CD4-positive, alpha-beta T cell treated with Interleukin-12 subunit alpha and Interleukin-12 subunit beta, for 1 hour (primary cell): ENCODE measurements at regions not wholly inside any gene's neighbourhood (a gene's known extent, or its start where the extent isn't known, plus 50 kb on each side); places are given as distances from the start of the nearest gene placed in this dataset.
"Not testable (repeated sequence)": the region's sequence is repeated elsewhere in the genome, so short reads cannot be mapped to it uniquely, and the experiment has no call there.

Source experiments
- DNase-seq: peaks from one replicate; pipeline ENCODE4 v3.0.0-alpha.2; 2020

DNA sequence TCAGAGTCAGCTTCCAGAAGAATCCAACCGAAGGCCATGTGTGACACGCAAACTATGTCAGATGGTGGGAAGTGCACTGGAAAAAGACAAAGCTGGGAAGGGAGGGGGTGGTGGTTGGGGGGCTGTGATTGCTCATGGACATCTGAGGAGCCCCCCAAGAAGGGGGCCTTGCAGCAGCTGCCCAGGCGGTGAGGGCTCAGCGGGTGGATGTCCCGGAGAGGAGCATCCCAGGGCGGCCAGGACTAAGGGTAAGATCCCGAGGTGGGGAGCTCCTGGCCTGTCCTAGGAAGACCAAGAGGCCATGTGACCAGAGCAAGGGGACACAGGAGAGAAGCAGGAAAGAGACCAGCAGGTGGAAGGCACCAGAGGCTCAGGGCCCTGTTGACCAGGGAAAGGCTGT lies 299.5 kb downstream of the PREX1 start:
- DNase-seq = no peak

DNA sequence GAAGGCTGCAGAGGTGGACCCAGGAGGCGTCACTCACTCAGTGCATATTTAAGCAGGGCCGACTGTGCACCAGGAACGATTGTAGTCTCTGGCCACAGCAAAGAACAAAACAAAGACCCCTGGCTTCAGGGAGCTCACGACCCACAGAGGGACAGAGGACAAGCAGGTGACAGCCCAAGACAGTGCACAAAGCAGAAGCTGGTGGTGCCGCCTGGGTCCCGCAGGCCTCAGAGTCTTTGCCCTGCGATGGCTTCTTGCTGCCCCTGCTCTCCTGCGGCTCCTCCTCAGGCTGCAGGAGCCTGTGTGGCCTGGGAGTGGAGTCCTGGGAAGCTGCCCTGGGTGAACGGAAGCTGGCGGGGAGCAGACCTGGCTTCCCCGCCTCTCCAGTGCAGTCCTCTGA lies 300.0 kb downstream of the PREX1 start:
- DNase-seq = no peak

DNA sequence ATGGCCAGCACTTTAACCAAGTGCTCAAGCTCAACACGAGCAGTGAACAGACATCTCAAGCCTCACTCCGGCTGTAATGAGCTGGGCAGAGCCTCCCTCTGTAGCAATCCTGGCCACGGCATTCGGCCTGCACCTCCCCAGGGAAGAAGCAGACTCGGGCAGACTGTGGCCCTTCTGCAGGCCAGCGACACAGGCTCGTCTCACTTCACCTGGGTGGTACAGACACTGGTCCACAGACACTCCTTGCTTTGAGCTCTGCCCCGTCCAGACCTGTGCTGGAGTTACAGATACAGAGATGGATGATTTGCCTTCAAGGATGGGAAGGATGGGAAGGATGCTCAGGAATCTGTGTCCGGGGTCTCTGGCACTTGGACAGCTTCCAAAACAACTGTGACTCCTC lies 300.9 kb downstream of the PREX1 start:
- no peak for DNase-seq

DNA sequence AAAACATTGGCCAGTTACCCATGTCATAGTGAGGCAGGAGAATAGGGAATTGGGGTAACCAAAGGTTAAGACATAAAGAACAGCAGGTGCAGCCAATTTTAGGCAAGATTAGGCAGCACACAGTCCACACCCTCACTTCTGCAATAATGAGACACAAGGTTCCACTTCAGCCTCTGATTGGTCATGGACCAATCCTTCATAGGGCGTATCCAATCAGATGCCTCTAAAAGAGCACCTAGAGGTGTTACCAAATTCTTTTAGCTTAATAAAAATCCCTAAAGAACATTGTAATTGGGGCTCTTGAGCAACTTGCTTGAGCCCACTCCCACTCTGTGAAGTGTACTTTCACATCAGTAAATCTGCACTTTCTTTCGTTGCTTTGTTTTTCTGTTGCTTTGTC lies 302.4 kb downstream of the PREX1 start:
- no peak for DNase-seq

DNA sequence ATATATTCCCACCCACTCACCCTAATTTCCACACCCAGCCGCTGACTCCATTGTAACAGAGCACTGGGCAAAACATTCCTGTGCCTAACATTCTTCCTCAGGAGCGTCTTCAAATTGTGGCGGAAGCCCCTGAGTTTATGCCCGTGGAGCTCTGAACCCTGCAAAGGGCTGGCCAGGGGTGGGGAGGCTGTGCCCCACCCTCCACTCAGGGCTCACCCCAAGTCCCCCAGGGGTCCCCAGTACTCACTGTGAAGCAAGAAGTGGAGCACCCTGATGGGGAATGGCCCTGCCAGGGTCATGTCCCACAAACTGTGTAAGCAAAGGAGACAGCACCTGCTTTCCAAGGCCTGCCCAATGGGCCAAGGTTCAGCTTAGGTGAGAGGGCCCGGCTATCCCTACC lies 303.2 kb downstream of the PREX1 start:
- no peak for DNase-seq

DNA sequence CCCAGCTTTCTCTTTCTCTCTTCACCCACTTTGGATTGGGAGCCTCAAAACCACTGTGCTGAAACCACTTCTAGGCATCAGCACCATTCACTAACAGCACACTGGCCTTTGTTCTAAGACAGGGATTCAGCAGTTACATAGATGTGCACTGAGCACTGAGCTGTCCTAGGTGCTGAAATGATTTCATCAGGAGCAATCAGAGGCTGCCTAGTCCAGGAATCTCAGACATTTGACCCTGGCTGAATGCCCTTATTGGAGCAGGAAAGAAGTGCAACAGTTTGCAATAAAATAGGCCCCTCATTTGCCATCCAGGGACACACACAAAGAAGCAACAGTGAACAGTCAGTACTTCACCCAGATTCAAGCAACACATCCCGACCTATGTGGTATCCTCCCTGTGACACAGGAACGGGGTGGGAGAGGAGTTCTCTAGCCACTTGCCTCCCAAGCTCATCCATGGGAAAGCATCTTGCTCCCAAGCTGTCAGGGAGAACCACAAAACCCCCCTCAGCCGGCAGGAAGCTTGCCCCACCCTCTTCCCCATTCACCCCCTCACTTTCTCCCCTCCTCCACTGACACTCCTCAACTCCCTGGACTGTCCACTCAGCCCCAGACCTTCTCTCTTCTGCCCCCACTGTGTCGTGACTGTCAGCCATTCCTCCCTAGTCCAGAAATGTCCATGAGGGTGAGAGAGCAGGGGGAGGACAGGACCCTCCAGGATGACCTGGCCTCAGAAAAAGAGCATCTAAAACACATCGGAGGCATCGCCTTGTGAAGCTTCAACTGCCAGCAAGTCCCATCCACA lies 304.4 kb downstream of the PREX1 start:
- DNase-seq = peak; percentile 8

DNA sequence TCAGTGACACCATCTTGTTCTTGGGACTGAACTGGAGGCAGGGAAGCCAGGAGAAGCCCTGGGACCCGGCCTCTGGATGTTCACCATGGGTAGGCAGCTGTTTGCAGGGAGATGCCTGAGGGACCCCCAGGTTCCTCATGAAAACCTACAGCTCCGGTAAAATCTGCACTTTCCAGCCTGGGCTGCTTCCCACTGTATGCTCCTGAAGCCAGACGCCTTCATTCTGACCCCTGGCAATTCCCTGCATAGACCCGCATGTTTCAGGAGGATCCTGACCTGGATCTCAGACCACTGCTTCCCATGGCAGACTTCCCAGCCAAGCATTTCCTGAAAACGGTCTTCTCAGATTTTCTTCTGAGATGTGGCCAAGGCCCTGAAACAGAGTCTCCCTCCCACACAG lies 306.7 kb downstream of the PREX1 start:
- no peak for DNase-seq

DNA sequence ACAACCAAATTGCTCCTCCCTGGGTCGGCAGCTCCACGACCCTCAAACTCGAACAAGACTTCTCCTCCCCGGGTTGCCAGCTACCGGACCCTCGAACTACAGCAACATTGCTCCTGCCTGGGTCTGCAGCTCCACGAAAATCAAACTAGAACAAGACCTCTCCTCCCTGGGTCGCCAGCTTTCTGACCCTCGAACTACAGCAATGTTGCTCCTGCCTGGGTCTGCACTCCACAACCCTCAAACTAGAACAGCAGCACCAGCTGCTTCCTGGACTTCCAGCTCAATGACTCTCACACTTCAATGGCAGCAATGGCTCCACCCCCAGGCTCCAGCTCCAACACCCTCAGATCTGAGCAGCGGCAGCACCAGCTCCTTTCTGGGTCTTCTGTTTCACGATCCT lies 311.6 kb downstream of the PREX1 start:
- DNase-seq = not testable (repeated sequence)

DNA sequence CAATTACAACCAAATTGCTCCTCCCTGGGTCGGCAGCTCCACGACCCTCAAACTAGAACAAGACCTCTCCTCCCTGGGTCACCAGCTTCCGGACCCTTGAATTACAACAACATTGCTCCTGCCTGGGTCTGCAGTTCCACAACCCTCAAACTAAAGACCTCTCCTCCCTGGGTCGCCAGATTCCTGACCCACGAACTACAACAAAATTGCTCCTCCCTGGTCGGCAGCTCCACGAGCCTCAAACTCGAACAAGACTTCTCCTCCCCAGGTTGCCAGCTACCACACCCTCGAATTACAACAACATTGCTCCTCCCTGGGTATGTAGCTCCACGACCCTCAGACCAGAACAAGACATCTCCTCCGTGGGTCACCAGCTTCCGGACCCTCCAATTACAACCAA lies 313.2 kb downstream of the PREX1 start:
- DNase-seq = not testable (repeated sequence)

DNA sequence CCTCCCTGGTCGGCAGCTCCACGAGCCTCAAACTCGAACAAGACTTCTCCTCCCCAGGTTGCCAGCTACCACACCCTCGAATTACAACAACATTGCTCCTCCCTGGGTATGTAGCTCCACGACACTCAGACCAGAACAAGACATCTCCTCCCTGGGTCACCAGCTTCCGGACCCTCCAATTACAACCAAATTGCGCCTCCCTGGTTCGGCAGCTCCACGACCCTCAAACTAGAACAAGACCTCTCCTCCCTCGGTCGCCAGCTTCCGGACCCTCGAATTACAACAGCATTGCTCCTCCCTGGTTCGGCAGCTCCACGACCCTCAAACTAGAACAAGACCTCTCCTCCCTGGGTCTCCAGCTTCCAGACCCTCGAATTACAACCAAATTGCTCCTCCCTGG lies 315.3 kb downstream of the PREX1 start:
- DNase-seq = not testable (repeated sequence)

DNA sequence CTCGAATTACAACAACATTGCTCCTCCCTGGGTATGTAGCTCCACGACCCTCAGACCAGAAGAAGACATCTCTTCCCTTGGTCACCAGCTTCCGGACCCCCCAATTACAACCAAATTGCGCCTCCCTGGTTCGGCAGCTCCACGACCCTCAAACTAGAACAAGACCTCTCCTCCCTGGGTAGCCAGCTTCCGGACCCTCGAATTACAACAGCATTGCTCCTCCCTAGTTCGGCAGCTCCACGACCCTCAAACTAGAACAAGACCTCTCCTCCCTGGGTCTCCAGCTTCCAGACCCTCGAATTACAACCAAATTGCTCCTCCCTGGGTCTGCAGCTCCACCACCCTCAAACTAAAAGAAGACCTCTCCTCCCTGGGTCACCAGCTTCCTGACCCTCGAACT lies 322.7 kb downstream of the PREX1 start:
- DNase-seq = not testable (repeated sequence)

DNA sequence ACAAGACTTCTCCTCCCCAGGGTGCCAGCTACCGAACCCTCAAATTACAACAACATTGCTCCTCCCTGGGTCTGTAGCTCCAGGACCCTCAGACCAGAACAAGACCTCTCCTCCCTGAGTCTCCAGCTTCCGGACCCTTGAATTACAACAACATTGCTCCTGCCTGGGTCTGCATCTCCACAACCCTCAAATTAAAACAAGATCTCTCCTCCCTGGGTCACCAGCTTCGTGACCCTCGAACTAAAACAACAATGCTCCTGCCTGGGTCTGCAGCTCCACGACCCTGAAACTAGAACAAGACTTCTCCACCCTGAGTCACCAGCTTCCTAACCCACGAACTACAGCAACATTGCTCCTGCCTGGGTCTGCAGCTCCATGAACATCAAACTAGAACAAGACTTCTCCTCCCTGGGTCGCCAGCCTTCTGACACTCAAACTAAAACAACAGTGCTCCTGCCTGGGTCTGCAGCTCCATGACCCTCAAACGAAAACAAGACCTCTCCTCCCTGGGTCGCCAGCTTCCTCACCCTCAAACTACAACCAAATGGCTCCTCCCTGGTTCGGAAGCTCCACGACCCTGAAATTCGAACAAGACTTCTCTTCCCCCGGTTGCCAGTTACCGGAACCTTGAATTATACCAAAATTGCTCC lies 324.5 kb downstream of the PREX1 start:
- DNase-seq = no peak

DNA sequence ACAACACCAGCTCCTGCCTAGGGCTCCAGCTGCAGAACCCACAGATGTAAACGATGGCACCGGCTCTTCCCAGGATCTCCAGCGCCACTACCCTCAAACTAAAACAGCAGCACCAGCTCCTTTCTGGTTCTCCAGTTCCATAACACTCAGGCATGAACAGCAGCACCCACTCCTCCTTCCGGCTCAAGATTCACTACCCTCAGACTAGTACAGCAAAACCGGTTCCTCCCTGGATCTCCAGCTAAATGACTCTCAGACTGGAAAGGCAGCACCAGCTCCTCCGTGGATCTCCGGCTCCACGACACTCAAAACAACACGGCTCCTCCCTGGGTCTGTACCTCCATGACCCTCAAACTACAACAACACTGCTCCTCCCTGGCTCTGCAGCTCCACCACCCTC lies 325.0 kb downstream of the PREX1 start:
- no peak for DNase-seq

DNA sequence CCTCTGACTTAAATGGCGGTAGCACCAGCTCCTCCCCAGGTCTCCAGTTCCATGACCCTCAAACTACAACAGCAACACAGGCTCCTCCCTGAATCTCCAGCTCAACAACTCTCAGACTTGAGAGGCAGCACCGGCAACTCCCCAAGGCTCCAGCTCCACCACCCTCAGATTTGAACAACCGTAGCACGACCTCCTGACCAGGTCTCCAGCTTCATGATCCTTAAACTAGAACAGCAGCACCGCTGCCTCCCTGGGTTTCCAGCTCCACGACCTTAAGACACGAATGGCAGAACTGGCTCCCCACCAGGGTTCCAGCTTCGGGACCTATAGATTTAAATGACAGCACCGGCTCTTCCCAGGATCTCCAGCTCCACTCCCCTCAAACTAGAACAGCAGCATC lies 325.8 kb downstream of the PREX1 start:
- no peak for DNase-seq

DNA sequence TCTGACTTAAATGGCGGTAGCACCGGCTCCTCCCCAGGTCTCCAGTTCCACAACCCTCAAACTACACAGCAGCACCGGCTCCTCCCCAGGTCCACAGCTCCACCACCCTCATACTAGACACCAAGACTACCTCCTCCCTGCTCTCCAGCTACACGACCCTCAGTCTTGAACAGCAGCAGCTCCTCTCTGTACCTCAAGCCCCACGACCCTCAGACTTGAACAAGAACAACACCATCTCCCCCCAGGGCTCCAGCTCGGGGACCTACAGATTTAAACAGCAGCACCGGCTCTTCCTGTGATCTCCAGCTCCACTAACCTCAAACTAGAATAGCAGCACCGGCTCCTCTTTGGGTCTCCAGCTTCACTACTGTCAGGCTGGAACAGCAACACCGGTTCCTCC lies 326.9 kb downstream of the PREX1 start:
- DNase-seq = not testable (repeated sequence)

DNA sequence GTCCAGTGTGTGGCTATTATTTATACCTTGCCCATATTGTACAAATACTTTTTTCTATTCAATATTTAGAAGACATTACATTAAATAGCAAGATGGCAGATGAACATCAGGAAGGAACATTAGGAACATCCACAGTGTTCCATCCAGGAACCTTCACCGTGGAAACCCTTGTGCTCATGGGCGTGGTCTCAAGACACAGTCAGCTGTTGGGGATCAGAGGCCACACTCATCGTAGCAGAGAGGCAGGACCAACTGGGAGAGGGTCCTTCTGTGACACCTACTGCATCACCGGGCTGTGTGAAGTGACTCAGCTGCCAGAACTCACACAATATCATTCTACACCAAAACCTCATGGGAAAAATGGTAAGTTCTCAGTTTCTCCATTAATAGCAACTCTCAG lies 328.9 kb downstream of the PREX1 start:
- DNase-seq = not testable (repeated sequence)

DNA sequence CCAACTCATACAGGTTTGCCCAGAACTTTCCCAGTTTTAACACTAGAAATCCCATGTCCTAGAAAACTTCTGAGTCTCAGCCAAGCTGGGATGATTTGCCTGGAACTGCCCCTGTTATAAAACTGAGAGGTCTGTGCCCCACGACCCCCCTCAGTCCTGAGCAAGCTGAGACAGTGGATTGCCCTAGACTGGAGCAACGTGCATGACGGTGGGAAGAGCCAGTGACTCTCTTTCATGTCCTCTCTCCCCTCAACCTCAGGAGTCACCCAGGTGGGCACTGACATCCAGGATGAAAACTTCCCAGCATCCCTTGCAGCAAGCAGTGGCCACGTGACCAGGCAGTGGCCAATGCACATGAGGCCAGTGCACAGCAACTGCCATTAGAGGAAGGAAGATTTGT lies 329.7 kb downstream of the PREX1 start:
- not testable (repeated sequence) for DNase-seq

DNA sequence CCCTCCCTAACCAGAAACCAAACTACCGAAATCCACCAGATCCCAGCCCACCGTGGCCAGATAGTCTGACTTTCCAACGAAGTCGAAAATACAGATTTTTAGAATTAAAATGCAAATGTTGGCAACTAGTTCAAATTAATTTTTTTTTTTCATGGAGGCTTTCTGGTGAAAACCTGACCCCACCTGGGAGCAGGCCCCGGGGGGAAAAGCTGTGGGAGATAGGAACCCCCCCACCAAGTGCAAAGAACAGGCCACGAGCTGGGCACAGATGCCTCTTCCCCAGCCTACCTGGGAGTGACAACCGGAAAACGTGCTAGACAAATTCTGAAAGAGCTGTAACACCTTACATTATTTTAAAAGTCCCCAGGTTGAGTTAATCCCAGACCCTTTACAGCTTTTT lies 333.8 kb downstream of the PREX1 start:
- DNase-seq = no peak

DNA sequence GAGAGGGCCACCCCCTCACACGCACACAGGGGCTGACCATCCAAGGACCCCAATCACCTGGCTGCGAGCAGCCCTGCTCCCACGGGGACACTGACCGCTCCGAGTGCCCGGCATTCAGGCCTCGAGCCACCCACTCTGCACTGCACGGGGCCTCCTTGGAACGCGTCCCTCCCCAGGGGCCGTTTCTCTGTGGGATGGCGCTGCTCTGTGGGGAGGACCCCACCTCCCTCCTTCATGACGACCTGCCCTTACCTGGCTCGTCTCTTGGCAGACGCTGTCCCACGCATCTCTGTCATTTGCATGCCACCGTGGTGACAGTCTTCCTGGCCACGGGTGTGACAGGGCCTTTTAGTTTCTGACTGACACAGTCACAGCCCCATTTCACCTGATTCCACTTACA lies 334.5 kb downstream of the PREX1 start:
- DNase-seq = not testable (repeated sequence)

DNA sequence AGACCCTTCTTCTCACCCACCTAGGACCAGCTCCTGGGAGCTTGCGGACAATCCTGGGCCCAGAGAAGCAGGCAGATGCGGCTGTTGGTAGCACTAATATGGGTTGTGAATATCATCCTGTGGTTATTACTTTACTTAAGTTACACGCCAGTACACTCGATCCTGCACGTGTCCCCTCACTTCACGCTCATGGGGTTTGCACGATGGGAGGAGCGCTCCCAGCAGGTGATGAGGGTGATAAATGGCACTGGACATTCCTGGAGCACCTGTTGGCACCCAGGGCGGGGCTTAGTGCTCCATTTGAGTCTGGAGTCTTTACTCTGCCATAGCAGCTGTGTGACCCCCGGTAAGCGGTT lies 335.1 kb downstream of the PREX1 start:
- DNase-seq = no peak

DNA sequence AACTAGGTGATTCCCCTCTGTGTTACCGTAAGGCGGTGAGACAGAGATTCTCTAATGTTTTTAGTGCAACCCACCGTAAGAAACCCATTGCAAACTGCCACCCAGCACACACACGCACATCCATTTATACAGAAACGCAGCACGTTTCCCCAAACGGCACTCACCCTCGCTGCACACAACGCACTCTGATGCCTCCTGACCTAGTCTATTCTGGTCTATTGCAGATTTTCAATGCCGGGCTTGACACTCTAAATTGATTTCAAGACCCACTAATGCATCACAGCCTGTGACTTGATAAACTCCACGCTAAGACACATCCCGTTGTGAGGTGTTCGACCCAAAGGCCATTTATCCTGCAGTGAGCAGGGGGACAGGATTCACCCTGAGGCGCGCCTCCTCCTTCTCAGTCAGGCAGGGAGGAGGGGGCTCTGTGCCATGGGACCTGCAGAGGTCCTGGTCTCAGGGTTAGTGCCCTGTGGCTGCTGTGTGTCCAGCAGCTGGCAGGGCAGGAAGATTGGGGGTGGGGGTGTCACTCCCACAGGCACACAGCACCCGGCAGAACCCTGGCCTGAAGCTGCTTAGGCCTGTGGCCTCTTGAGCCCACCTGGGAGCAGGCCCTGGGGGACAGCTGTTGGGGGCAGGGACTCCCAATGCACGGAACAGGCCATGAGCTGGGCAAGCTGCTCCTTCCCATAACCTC lies 335.6 kb downstream of the PREX1 start:
- no peak for DNase-seq

DNA sequence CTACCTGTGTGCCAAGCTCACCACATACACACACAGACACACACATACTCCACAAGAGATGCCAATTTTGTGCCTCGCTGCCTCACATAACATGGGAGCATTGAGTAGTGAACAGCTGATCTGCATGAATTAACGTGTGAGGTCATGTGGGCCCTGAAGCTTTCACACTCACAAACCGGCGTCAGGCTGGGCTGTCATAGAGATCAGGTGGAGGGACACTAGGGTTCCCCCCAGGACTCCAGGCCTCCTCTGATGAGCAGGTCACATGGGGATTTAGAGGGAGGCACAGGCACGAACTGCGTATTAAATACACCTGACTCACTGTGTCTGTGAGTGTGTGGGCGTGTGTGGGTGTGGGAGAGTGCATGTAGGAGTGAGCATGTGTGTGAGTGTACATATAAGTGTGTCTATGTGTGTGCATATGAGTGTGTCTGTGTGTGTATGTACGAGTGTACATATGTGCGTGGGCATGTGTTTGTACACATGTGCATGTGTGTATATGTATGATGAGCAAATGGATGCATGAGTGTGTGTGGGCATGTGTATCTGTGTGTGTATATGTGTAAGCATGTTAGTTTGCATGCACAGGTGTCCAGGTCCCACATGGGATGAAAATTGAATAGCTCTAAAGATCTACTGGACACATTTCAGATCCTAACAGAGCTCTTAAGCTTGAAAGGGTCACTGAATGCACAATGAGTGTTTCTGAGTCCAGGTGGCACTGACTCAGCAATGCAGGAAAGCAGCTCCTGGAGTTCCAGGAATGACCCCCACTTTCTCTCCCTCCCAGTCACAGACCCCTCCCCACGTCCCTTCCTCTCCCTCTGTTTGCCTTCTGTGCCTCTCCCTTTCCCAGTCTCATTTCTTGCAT lies 336.6 kb downstream of the PREX1 start:
- DNase-seq = no peak

DNA sequence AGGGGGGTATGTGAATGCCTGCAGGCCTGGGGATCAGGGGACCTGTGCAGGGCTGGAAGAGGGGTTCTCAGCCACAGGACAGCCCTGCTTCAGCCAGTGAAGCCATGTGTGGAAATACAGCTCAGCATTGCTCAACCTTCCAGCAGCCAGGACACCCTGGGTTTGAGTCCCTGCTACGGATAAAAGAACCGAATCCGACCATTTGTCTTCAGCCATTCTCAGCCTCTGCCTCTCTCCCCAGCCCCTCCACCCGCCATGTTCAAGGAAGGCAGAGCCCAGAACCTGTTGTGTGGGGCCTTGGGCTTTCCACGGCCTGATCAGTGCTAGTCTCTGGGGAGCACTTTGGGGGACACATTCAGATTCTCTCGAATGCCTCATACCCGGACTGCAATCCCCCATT lies 337.5 kb downstream of the PREX1 start:
- DNase-seq = not testable (repeated sequence)
